ENCODE measurements at regions not wholly inside any gene's neighbourhood (a gene's known extent, or its start where the extent isn't known, plus 50 kb on each side); places are given as distances from the start of the nearest gene placed in this dataset.

DNA sequence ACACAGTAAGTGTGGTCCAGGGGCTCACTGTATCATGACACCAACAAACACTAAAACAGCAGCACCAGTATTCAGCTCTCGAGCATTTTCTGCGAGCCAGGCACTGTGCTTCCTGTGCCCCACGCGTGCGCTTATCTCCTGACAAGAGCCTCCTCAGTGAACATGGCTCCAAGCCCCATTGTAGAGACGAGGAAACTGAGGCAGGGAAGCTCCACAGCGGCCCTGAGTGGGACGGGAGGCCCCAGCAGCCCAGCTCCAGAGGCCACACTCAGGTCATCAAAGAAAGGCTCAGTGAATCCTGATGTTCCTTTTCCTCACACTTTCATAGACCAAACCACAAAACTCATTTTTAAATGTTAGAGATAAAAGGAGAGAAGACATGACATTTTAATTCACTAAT lies 113.1 kb downstream of the TPRA1 start:
- Mint-ChIP-seq H3K9me3 (no peaks in the 10 kb centered on the region), H3K4me1 (ENCODE audit: low read depth) (no peaks in the 10 kb centered on the region), H3K27ac (no peak overlapping the region), H3K36me3 (ENCODE audit: low read depth) (no peaks in the 10 kb centered on the region), H3K27me3 (ENCODE audit: low read depth) (peaks cover 6% of the 10 kb centered on the region), H3K4me3 (no peak overlapping the region)
- DNase-seq (ENCODE audit: low spot score), result no peak

DNA sequence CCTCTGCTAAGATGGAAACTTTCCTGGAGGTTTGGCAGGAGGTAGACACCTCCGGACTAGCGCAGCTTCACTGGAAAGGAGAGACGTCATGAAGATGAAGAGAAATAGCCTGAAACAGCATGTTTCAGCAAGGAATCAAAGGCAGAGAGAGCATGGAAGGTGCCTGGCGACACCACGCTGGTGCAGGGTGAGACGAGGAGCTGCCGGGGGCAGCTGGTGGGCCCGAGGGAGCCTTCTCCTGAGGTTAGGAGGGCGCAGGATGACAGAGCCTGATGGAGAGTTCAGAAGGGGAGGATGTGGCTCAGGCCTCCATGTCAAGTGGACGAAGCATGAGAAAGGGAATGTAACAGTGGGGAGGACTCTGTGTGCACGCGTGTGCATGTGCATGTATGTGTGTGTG lies 113.6 kb downstream of the TPRA1 start:
- H3K36me3 Mint-ChIP-seq (ENCODE audit: low read depth), result no peaks in the 10 kb centered on the region
- no peak for DNase-seq (ENCODE audit: low spot score)
- peaks cover 6% of the 10 kb centered on the region for H3K27me3 Mint-ChIP-seq (ENCODE audit: low read depth)
- H3K27ac Mint-ChIP-seq, result no peak overlapping the region
- no peaks in the 10 kb centered on the region for H3K4me1 Mint-ChIP-seq (ENCODE audit: low read depth)
- H3K4me3 Mint-ChIP-seq, result no peak overlapping the region
- H3K9me3 Mint-ChIP-seq, result no peaks in the 10 kb centered on the region

DNA sequence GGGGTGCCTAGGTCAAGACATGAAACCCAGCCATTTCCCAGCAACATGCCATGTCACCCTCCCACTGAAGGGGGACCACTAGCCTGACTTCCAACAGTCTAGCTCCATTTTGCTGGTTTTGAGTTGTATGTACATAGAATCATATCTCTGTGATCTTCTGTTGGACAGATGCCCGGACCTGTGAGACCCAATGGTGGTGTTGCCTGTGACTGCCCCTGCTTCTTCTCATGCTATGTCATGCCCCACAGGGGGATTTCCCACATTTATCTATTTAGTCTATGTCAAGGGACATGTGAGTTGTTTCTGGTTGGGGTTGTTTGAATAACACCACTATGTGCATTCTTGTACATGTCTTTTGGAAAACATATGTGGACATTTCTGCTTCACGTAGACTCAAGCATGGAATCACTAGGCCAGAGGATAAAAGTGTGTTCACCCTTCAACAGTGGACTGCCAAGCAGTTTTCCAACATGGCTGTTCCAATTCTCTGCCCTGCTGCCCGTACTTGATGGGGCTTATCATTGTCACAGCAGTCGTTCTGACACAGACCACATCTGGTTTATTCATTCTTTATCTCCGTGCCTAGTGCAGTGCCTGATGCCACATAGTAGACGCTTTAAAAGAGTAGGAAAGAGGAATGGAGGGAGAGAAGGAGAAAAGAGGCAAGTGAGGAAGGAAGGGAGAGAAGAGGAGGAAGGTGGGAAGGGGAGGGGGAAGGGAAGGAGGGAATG lies 114.4 kb downstream of the TPRA1 start:
- no peaks in the 10 kb centered on the region for H3K4me1 Mint-ChIP-seq (ENCODE audit: low read depth)
- DNase-seq (ENCODE audit: low spot score), result no peak
- no peaks in the 10 kb centered on the region for H3K36me3 Mint-ChIP-seq (ENCODE audit: low read depth)
- H3K4me3 Mint-ChIP-seq, result no peak overlapping the region
- H3K9me3 Mint-ChIP-seq, result no peaks in the 10 kb centered on the region
- peaks cover 6% of the 10 kb centered on the region for H3K27me3 Mint-ChIP-seq (ENCODE audit: low read depth)
- no peak overlapping the region for H3K27ac Mint-ChIP-seq

DNA sequence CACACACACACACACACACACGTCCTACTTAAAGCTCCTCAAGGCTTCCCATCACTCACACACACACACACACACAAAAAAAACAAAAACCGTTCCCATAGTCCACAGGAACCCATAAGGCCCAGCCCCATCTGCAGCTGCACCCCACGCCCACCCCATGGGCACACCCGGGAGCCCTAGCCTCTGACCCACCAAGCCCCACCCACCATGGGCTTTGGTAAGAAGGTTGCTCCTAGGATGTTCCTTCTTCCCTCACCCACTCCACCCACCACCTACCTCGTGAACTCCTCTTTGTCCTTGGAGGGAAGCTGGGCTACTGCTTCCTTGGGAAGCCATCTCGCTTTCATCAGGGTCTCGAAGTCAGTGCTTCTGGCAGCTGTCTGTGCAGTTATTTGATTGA lies 115.1 kb downstream of the TPRA1 start:
- Mint-ChIP-seq H3K27me3 (ENCODE audit: low read depth) (peaks cover 6% of the 10 kb centered on the region), H3K4me3 (no peak overlapping the region), H3K4me1 (ENCODE audit: low read depth) (no peaks in the 10 kb centered on the region), H3K9me3 (no peaks in the 10 kb centered on the region), H3K27ac (no peak overlapping the region), H3K36me3 (ENCODE audit: low read depth) (no peaks in the 10 kb centered on the region)
- no peak for DNase-seq (ENCODE audit: low spot score)

DNA sequence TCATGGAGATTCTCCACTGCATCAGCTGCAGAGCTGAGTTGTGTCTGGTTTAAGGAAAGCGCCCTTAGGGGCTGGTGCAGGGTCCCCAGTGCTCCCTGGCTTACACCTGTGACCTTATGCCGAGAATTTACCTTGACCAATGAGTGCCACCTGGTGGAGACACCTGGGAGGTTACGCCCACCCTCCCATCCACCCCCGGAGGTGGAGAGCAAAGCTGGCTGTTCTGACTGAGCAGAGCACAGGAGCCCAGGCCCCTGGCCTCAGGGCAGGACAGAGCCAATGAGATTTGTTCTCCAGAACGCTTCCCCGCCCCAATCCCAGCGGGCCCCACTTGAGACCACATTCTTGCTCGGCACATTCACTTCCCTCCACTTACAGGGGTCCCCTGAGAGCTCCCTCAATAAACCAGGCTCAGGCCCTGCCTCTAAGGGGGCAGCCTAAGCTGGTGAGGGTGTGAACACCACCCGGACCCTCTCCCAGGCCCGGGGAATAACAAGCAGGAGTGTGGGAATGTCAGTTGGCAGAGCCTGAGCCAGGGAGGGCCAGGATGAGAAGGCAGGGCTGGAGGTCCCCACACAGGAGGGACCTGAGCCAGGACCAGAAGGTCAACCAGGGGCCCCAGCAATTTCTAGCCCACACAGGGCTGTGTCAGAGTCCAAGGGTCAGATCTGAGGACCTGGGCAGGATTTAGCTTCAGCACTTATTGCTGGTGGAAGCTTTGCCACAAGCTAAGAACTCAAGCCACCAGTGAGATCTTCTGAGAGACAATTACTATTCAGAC lies 117.1 kb downstream of the TPRA1 start:
- H3K36me3 Mint-ChIP-seq (ENCODE audit: low read depth), result no peaks in the 10 kb centered on the region
- H3K4me1 Mint-ChIP-seq (ENCODE audit: low read depth), result no peaks in the 10 kb centered on the region
- no peak overlapping the region for H3K4me3 Mint-ChIP-seq
- no peak overlapping the region for H3K27ac Mint-ChIP-seq
- no peaks in the 10 kb centered on the region for H3K9me3 Mint-ChIP-seq
- H3K27me3 Mint-ChIP-seq (ENCODE audit: low read depth), result peaks cover 6% of the 10 kb centered on the region
- no peak for DNase-seq (ENCODE audit: low spot score)

DNA sequence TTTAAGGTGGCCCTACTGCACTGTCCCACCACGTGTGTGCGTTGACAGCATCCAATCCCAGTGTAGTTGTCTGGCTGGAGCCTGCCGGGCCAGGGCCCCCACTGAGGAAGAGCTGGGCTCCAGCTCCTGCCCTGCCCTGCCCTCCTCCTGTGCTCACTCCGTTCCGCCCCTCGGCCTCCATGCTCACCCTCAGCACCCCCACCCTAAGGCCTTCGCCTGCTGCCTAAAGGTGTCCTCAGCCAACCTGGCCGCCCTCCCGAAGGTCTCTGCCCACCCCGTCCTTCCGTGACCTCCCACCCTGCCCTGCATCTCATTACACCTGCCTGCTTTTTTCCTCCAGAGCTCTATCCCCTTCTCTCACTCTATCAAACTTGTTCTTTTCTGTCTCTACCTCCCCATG lies 118.0 kb downstream of the TPRA1 start:
- no peaks in the 10 kb centered on the region for H3K9me3 Mint-ChIP-seq
- no peaks in the 10 kb centered on the region for H3K36me3 Mint-ChIP-seq (ENCODE audit: low read depth)
- H3K4me1 Mint-ChIP-seq (ENCODE audit: low read depth), result no peaks in the 10 kb centered on the region
- peaks cover 6% of the 10 kb centered on the region for H3K27me3 Mint-ChIP-seq (ENCODE audit: low read depth)
- H3K27ac Mint-ChIP-seq, result no peak overlapping the region
- no peak overlapping the region for H3K4me3 Mint-ChIP-seq
- DNase-seq (ENCODE audit: low spot score), result no peak

DNA sequence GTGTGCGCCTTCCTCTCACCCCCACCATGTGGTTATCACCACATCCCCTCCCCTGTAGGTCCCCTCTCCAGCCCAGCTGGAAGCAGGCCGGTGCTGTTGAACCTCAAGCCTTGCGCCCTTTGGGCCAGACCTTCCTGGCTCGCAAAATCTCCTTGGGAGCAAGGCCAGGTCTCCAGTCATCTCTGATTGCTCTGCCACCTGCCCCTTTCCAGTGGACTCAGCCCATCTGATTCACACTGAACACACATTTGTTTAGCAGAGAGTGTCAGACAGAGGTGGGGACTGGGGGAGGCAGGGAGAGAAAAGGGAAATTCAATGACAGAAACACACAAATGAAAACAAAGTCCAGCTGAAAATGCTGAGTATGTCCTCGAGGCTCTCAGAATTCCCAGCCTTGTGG lies 119.4 kb downstream of the TPRA1 start:
- no peak for DNase-seq (ENCODE audit: low spot score)
- H3K4me1 Mint-ChIP-seq (ENCODE audit: low read depth), result no peaks in the 10 kb centered on the region
- peaks cover 2% of the 10 kb centered on the region for H3K27me3 Mint-ChIP-seq (ENCODE audit: low read depth)
- H3K9me3 Mint-ChIP-seq, result no peaks in the 10 kb centered on the region
- no peak overlapping the region for H3K27ac Mint-ChIP-seq
- no peaks in the 10 kb centered on the region for H3K36me3 Mint-ChIP-seq (ENCODE audit: low read depth)
- H3K4me3 Mint-ChIP-seq, result no peak overlapping the region

DNA sequence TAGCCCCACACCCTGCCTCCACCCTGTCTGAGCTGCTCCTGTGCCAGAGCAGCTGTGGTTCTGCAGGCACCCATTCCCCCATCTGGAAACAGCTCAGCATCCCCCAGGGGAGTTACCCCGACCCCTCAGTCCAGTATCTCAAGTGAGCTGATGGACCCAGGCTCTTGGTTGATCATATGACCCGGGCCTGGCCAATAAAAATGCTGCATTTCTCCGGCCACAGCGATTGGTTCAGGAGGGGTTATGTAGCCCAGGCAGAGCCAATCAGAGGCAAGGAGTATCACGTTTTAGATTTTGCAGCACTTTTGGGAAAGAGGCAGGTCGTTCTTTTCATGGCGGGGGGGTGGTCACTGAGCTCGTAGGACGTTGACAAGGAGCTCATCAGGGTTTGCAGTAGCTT lies 120.8 kb downstream of the TPRA1 start:
- DNase-seq (ENCODE audit: low spot score), result no peak
- Mint-ChIP-seq H3K4me1 (ENCODE audit: low read depth) (no peaks in the 10 kb centered on the region), H3K36me3 (ENCODE audit: low read depth) (no peaks in the 10 kb centered on the region), H3K27ac (no peak overlapping the region), H3K4me3 (no peak overlapping the region), H3K9me3 (no peaks in the 10 kb centered on the region), H3K27me3 (ENCODE audit: low read depth) (no peaks in the 10 kb centered on the region)

DNA sequence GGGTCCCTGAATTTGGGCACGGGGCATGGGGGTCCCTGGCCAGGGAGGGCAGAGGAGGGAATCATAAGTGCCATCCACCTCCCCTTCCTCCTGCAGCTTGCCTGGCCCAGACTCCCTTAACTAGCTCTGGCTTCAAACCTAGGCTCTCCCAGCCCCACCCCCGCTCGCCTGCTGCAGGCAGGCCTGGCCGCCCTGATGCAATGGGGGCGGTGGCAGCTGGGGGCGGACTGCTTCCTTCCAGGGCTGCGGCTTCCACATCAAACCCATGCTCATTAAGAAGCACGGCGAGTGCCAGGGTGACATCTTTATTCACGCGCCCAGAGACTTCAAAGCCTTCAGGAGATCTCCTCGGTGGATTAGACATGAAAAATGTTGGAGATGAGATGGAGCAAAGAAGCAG lies 123.1 kb downstream of the TPRA1 start:
- Mint-ChIP-seq H3K4me3 (no peak overlapping the region), H3K36me3 (ENCODE audit: low read depth) (no peaks in the 10 kb centered on the region), H3K27me3 (ENCODE audit: low read depth) (no peaks in the 10 kb centered on the region), H3K4me1 (ENCODE audit: low read depth) (no peaks in the 10 kb centered on the region), H3K9me3 (no peaks in the 10 kb centered on the region), H3K27ac (no peak overlapping the region)
- no peak for DNase-seq (ENCODE audit: low spot score)

DNA sequence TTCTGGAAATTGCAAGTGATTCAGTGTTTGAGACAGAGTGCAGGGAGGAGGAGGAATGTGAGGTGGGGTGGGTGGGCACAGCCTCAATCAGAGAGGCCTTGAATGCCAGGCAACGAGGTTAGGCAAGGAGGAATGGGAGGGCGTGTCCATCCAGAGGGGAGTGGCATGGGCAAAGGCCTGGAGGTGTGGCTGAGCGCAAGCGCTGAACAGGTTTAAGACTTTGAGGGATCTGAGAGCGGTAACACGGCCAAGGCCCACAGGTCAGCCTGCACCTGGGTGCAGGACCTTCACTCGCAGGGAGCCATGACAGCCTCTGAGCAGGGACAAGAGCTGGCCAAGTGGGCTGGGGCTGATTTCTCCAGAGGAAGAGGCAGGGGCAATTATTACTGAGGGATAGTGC lies 125.9 kb downstream of the TPRA1 start:
- no peaks in the 10 kb centered on the region for H3K27me3 Mint-ChIP-seq (ENCODE audit: low read depth)
- no peaks in the 10 kb centered on the region for H3K9me3 Mint-ChIP-seq
- no peak for DNase-seq (ENCODE audit: low spot score)
- H3K36me3 Mint-ChIP-seq (ENCODE audit: low read depth), result no peaks in the 10 kb centered on the region
- no peak overlapping the region for H3K4me3 Mint-ChIP-seq
- H3K27ac Mint-ChIP-seq, result no peak overlapping the region
- no peaks in the 10 kb centered on the region for H3K4me1 Mint-ChIP-seq (ENCODE audit: low read depth)

DNA sequence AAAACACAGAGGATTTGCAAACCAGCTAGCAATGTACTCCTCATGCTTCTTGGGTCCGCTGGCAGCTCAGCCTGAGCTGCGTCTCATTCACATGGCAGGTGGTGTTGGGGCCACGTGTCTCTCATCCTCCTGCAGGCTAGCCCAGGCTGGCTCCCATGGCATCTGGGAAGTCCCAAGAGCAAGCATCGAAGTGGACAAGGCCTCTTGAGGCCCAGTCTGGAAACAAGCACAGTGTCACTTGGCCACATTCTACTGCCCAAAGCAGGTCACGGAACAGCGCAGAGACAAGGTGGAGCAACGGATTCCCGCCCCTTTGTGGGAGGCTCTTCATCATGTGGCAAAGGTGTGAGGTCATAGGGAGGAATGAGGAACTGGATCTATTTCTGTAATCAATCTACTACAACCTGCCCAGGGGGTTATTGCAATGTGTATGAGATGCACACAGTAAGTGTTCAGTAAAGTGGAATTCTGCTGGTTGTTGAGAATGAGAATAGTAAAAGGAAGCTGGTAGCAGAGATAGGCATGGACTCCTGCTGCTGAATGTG lies 128.3 kb downstream of the TPRA1 start:
- H3K27me3 Mint-ChIP-seq (ENCODE audit: low read depth), result peaks cover 23% of the 10 kb centered on the region
- no peak for DNase-seq (ENCODE audit: low spot score)
- no peaks in the 10 kb centered on the region for H3K4me1 Mint-ChIP-seq (ENCODE audit: low read depth)
- no peaks in the 10 kb centered on the region for H3K36me3 Mint-ChIP-seq (ENCODE audit: low read depth)
- no peaks in the 10 kb centered on the region for H3K9me3 Mint-ChIP-seq
- no peak overlapping the region for H3K4me3 Mint-ChIP-seq
- H3K27ac Mint-ChIP-seq, result no peak overlapping the region

DNA sequence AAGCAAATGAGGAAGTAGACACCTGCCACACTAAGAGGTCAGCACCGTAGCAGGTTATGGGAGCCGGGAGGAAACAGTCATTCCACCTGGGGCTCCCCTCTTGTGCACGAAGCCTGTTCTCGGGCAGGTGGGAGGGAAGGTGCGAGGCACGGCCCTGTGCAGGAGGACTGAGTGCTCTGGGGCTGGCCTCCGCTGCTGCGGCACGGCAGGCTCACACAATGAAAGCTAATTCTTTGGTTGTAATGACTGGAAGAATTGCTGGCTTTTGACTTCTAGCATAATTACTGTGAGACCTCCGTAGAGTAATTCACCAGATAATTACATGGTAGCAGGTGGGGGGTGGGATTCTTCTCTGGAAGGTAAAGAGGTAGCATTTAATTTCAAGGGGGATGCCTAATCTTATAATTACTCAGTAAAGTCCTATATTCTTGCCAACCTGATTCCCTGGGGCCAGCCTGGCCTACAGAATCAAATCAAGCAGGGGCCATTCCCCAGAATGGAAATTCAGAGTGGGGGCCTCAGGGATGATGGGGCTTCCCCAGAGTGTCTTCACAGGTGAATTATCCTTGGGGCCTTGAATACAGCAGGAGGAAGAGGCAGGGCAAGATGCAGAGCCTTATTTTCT lies 129.1 kb downstream of the TPRA1 start:
- Mint-ChIP-seq H3K4me3 (no peak overlapping the region), H3K36me3 (ENCODE audit: low read depth) (no peaks in the 10 kb centered on the region), H3K9me3 (no peaks in the 10 kb centered on the region), H3K27me3 (ENCODE audit: low read depth) (peaks cover 29% of the 10 kb centered on the region), H3K27ac (no peak overlapping the region), H3K4me1 (ENCODE audit: low read depth) (no peaks in the 10 kb centered on the region)
- DNase-seq (ENCODE audit: low spot score), result no peak

DNA sequence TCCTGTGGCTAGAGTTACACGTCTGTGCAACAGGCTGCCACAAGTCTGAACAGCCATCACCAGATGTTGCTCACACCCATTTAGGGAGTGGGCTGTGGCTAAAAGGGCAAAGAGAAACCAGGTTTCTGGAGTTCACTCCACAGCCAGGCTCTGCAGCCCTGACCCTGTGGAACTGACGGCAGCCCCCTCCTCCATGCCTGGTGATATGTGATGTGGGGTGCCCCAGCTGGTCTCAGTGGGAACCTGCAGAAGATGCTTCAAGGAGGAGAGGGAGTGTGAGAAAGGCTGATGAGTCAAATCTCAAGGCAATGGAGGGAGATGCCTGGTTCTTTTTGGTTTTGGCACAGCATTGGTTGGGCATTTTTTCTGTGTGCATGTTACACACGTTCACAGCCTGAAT lies 130.6 kb downstream of the TPRA1 start:
- H3K27me3 Mint-ChIP-seq (ENCODE audit: low read depth), result peaks cover 41% of the 10 kb centered on the region
- H3K36me3 Mint-ChIP-seq (ENCODE audit: low read depth), result no peaks in the 10 kb centered on the region
- H3K27ac Mint-ChIP-seq, result no peak overlapping the region
- peaks cover 3% of the 10 kb centered on the region for H3K4me1 Mint-ChIP-seq (ENCODE audit: low read depth)
- H3K4me3 Mint-ChIP-seq, result no peak overlapping the region
- H3K9me3 Mint-ChIP-seq, result no peaks in the 10 kb centered on the region
- no peak for DNase-seq (ENCODE audit: low spot score)

All from T-helper 2 cell treated with Interferon-gamma antibody and Interleukin-4, amounts not matched to agents 5 μg/mL and 100 μg/mL, for 36 hours (primary cell).